GM18909 (cell line): ENCODE measurements at regions not wholly inside any gene's neighbourhood (a gene's known extent, or its start where the extent isn't known, plus 50 kb on each side); places are given as distances from the start of the nearest gene placed in this dataset.
"Not testable (repeated sequence)": the region's sequence is repeated elsewhere in the genome, so short reads cannot be mapped to it uniquely, and the experiment has no call there.

Source experiments
- ATAC-seq: cut with Tn5 transposase; IDR thresholded peaks from one replicate; pipeline ENCODE4 v1.9.1; 2021; ENCODE audit warnings: mild to moderate bottlenecking; ENCODE audit not compliant: unreplicated experiment, poor library complexity

DNA sequence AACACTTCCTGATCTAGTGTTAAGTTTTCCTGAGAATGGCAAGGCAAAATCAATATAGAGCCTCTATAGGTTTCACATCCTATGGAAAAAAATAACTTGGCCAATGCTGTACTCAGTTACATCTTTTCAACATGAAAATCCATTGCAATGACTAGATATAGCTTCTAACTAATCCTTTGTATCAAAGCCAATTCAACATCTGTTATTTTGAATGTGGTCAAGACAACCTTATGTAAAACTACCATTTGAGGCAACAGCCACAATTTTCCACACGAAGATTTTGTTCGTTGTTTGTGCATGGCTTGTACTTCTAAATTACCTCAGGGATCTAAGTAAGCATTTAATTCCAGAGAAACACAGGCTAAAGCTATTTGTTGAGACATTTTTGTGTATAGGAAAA lies 637.8 kb upstream of the EYS start:
- ATAC-seq: no peak

DNA sequence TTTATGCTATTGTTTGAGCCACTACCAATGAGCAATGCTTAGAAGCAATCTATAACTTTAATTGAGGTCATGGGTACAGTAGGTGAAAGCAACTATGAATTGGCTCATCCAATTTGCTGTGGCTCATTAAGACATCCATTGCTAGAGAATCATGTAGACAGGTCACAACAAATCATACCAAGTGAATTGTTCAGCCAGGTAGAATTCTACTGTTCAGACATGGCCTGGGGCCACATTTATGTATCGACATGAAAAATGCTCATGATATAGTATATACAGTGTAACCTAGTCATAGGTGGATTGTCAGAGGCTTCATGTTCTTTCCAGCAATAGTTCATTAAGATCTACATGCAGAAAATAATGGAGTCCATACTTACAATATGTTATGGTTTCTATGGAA lies 633.7 kb upstream of the EYS start:
- ATAC-seq: no peak

DNA sequence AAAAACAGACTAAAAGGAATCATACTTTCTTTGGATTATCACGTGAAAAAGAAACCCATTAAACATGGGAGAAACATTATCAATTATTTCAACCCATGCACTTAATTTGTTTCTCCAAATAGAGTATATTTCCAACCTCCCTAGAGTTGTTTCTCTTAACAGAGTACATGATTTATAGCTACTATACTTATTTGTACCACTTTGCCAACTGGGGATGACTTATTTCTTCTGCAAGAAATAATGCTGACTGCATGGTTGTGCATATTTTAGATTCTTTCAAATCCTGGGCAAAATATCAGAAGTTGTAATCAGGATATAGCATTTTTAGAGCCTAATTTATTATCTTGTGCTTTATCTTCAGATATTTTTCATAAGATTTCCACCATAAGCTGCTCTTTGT lies 629.1 kb upstream of the EYS start:
- no peak for ATAC-seq

DNA sequence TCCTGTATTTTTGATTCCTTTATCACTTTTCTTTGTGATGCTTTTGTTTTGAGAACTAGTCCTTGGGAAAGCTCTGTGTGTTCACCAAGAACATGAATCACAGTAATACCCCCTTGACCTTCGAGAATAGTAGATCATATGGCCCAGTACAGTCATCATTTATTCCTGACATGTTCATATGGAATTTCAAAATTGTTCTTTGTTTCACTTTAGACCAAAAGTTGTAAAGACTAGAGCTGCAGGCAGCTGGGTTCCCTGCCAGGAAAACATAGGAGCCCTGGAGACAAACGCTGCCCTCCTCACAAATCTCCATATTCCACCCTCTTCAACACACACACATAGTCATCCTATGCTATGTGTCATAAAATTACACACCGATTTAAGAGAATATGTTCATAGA lies 621.2 kb upstream of the EYS start:
- ATAC-seq: no peak

GRCh38 chr6:66326228-66326627 lies 619.2 kb upstream of the EYS start:
- ATAC-seq: no peak

DNA sequence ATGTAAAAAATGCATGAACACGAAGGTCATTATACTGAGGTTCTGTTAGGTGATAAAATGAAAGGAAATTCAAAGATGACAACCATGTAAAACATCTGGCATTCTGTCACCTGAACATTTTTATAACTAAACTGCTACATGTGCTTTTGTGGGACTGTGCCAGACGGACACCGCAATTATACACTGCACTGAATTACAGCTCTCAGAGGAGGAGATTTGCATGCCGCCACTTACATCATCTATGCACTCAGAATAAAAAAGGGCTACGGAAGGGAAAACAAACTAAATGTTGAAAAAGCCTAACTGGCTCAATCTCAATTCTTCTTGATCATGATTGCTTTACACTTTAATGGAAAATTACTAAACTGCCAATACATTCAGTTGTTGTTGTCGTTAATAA lies 614.0 kb upstream of the EYS start:
- no peak for ATAC-seq

GRCh38 chr6:66307490-66307889 lies 600.5 kb upstream of the EYS start:
- ATAC-seq: no peak

DNA sequence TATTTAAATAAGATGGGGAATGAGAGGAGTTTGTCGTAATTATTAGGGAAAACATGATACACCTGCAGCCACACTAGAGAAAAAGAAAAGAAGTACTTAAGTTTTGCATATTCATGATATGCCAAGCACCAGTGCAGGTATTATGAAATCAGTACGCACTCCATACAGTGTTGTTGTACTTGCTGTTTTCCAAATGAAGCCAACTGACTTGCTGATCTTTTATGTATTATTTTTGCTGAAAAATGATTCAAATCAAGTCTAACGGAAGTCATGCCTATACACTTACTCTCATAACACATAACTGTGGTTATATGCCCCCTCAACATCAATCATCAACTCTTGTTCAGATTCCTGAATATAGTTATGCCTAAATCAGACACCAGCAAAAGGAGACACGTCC lies 584.9 kb upstream of the EYS start:
- no peak for ATAC-seq

DNA sequence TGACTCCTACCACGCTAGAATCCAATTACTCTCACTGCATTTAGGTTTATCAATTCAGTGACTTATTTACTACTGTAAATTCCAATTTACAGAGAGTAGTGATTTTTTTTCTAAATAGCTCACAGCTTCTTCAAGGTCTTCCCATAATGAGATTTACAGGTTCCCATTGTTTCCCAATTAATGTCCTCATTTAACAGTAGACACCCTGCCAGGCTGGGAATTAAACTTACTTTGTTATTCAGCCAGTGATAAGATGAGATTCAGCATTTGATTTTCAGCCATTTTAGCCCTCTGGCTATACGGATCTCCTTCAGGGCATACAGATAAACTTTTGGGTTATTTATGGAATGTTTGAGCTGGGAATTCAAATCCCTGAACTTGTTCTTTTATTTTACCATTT lies 582.9 kb upstream of the EYS start:
- ATAC-seq: no peak

- ATAC-seq: no peak
Observed at GRCh38 chr6:66278115-66278514, 571.1 kb upstream of the EYS start.

- no peak for ATAC-seq
Observed at GRCh38 chr6:66277400-66277799, 570.4 kb upstream of the EYS start.

- ATAC-seq: no peak
Observed at GRCh38 chr6:66265737-66266136, 558.7 kb upstream of the EYS start.

- no peak for ATAC-seq
Observed at GRCh38 chr6:66264376-66264775, 557.4 kb upstream of the EYS start.

DNA sequence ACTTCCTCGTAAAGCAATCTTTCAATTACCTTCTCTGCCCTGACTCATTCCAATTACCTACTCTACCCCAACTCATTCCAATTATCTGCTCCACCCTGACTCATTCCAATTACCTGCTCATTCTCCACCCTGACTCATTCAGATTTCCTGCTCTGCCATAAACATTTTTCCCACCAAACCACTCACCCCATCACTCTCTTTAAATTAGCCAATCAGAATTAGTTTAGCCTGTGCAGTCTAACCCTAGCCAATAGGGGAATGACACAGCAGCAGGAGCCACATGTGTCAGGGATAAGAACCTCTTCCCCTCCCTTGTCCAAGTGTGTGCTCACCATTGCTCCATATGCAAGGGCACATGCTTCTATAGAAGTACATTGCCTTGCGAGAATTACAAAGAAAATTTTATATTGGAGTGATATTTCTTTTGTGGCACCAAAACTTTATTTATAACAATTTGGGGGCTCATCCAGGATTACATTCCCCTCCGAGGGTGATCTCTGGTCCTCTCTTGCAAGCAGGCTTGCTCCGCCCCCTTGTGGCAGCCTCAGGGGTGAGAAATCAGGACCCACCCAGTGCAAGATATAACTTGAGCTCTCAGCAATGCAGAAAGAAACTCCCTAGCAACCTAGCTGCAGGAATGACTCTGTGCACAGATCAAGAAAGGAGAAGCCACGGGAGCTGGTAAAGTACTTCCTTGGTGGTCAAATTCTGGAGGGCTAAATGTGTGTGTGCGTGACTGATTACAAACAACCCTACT lies 551.9 kb upstream of the EYS start:
- ATAC-seq: not testable (repeated sequence)

- no peak for ATAC-seq
Observed at GRCh38 chr6:66245231-66245630, 538.2 kb upstream of the EYS start.

DNA sequence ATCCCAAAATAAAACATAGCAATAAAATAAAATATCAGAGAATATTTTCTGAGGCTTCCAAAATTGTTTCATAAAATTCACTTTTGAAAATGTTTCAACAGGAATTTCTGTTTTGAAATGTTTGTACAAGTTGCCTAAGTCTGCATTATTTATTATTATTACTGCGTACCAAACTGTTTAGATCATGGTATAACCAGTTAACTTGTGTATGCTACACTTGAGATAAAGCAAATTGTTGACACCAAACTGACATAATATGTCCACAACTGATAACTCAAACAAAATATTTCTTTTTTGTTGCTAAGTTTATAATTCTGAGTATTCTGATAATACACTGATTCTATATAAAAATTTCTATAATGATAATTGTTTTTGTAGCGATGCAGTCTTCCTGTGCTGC lies 531.8 kb upstream of the EYS start:
- ATAC-seq: no peak

DNA sequence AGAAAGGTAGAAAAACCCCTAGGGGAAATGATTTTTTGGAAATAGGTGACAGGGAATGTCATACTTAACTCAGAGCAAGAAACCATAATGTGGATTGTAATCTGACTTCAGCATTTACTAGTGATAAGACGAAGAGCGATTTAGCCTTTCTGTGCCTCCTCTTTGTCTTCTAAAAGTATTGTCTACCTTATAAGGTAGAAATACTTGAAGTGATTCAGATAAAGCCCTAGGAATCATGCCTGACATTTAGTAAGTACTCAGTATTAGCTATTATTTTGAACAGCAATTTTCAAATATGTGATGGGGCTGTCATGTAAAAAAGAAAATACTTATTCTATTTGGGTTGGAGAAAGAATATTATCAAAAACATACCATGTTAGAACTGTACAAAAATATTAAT lies 525.9 kb upstream of the EYS start:
- no peak for ATAC-seq

DNA sequence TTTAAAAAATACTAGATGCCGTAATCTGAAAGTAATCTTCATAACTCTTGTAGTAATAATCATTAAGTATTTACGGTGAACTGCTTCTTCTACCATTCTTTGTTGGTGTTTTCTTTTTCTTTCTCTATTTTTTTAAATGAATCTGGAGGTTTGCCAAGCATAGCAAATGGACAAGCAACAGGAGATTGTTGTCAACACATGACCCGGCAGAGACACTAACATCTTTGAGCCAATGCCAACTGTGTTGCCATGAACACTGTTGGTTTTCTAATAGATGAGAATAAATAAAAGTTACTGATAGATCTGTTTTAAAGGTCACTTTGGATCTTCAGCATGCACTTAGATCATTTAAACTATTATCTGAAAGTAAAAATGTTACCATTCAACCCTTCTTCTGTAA lies 523.6 kb upstream of the EYS start:
- ATAC-seq: no peak

- ATAC-seq: no peak
Observed at GRCh38 chr6:66226109-66226508, 519.1 kb upstream of the EYS start.

GRCh38 chr6:66210964-66211363 lies 503.9 kb upstream of the EYS start:
- no peak for ATAC-seq

DNA sequence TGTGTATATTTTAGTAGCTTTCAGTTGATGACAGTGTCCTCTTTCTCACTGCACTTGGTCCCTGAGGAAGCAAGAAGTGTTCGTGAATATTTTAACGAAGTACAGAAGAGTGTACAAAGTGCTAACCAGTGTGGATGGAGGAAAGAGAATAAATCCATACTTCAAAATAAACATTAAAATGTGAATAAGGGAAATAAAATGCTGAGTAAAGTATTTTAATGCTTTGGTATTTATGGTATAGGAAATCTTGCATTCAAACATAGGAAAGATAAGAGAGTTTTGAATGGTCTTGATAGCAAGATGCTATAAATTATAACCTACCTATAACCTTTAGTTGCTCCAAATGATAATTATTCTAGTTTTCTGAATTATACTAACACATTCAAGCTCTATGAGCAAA lies 493.4 kb upstream of the EYS start:
- no peak for ATAC-seq

DNA sequence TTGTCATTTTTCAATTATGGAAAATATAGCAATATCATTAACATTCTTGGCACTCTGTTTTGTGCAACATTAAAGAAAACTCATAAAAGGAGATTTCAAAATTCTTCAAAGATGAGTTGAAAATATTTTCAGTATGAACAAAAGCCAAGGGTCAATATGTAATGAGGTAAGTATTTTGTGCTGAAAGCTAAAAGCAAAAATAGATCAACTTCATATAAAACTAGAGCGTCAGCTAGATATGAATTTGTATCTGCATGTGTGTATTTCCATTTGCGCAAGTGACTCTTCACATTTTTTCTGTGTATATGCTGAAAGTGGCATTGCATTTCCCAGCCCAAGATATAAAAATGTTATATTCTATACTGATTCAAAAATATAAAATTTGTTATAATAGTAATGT lies 492.1 kb upstream of the EYS start:
- no peak for ATAC-seq
